Neural cell (in vitro differentiated cells): ENCODE measurements at regions not wholly inside any gene's neighbourhood (a gene's known extent, or its start where the extent isn't known, plus 50 kb on each side); places are given as distances from the start of the nearest gene placed in this dataset.
"Not testable (repeated sequence)": the region's sequence is repeated elsewhere in the genome, so short reads cannot be mapped to it uniquely, and the experiment has no call there.

ENCODE experiments used
- TF ChIP-seq, protein P1 (sequence below): fragments of 450-650 bp; IDR thresholded peaks from 2 replicates; pipeline ENCODE4 v1.5.1; 2014; ENCODE audit warnings: antibody characterized with exemption, mild to moderate bottlenecking, moderate library complexity; ENCODE audit not compliant: poor library complexity, severe bottlenecking
- TF ChIP-seq, protein P2 (sequence below): IDR thresholded peaks from 2 replicates; pipeline ENCODE4 v1.6.1; 2012; ENCODE audit warnings: borderline replicate concordance

DNA sequence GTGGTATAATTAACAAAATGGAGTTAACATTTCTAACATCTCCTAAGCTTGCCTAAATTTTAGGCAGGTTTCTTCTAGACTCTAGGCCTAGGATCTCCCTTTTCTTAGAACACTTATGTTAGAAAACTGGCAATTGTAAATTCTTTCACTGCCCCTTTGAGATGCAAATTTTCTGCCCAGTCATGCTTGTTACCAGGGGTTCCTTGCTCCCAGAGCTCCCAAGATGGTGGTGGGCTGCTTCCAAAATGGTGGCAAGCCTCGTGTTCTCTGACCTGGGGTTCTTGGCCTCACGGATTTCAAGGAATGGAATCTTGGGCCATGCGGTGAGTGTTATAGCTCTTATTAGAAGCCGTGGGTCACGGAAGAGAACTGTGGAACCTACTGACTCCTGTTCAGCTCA is 1361.4 kb downstream of the NCAM2 start:
- TF ChIP-seq, protein P1, sequence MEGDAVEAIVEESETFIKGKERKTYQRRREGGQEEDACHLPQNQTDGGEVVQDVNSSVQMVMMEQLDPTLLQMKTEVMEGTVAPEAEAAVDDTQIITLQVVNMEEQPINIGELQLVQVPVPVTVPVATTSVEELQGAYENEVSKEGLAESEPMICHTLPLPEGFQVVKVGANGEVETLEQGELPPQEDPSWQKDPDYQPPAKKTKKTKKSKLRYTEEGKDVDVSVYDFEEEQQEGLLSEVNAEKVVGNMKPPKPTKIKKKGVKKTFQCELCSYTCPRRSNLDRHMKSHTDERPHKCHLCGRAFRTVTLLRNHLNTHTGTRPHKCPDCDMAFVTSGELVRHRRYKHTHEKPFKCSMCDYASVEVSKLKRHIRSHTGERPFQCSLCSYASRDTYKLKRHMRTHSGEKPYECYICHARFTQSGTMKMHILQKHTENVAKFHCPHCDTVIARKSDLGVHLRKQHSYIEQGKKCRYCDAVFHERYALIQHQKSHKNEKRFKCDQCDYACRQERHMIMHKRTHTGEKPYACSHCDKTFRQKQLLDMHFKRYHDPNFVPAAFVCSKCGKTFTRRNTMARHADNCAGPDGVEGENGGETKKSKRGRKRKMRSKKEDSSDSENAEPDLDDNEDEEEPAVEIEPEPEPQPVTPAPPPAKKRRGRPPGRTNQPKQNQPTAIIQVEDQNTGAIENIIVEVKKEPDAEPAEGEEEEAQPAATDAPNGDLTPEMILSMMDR = not testable (repeated sequence)
- TF ChIP-seq, protein P2, sequence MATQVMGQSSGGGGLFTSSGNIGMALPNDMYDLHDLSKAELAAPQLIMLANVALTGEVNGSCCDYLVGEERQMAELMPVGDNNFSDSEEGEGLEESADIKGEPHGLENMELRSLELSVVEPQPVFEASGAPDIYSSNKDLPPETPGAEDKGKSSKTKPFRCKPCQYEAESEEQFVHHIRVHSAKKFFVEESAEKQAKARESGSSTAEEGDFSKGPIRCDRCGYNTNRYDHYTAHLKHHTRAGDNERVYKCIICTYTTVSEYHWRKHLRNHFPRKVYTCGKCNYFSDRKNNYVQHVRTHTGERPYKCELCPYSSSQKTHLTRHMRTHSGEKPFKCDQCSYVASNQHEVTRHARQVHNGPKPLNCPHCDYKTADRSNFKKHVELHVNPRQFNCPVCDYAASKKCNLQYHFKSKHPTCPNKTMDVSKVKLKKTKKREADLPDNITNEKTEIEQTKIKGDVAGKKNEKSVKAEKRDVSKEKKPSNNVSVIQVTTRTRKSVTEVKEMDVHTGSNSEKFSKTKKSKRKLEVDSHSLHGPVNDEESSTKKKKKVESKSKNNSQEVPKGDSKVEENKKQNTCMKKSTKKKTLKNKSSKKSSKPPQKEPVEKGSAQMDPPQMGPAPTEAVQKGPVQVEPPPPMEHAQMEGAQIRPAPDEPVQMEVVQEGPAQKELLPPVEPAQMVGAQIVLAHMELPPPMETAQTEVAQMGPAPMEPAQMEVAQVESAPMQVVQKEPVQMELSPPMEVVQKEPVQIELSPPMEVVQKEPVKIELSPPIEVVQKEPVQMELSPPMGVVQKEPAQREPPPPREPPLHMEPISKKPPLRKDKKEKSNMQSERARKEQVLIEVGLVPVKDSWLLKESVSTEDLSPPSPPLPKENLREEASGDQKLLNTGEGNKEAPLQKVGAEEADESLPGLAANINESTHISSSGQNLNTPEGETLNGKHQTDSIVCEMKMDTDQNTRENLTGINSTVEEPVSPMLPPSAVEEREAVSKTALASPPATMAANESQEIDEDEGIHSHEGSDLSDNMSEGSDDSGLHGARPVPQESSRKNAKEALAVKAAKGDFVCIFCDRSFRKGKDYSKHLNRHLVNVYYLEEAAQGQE = not testable (repeated sequence)
